Lower leg skin (tissue), 4 donors: ENCODE measurements at regions not wholly inside any gene's neighbourhood (a gene's known extent, or its start where the extent isn't known, plus 50 kb on each side); places are given as distances from the start of the nearest gene placed in this dataset.

Source experiments
- DNase-seq, 2 donors: peaks; one replicate each; pipeline ENCODE4 v3.0.0-alpha.2; 2019; ENCODE audit warnings: low spot score in 2 of 2
- H3K4me3 ChIP-seq: fragments of 200-600 bp; sonication (generic); 2 replicates; pipeline ENCODE4 v1.5.1; 2017; ENCODE audit warnings: mild to moderate bottlenecking, low read depth; ENCODE audit not compliant: poor library complexity, severe bottlenecking
- CTCF ChIP-seq, 3 donors: fragments of 450-650 bp; IDR thresholded peaks; one replicate each; pipeline ENCODE4 v1.5.1; 2016; ENCODE audit warnings: antibody characterized with exemption in 3 of 3, mild to moderate bottlenecking in 3 of 3, moderate library complexity in 2 of 3
- POLR2A ChIP-seq, 2 donors: fragments of 450-650 bp; IDR thresholded peaks; one replicate each; pipeline ENCODE4 v1.6.1; 2016 to 2017; ENCODE audit warnings: antibody characterized with exemption in 2 of 2, mild to moderate bottlenecking in 1 of 2, moderate library complexity in 1 of 2
- WGBS, 2 donors: methylation state at CpG; one replicate each; pipeline ENCODE4 v1.1.5; 2018; 5-methylcytosine and 5-hydroxymethylcytosine counted together
- intact Hi-C: fragments of 100-400 bp; cut with DNase I; formaldehyde crosslinking; loops from one replicate; pipeline ENCODE4 v1.15.0; 2023; ENCODE audit warnings: low total_unique reads

- intact Hi-C loops, result no loop called here
- no peak overlapping the region for H3K4me3 ChIP-seq
- WGBS, 2 donors, result 64 to 72% methylated on average over 11 to 13 of the region's 13 CpGs
- peak in 1 of 2 donors; percentile 88 for DNase-seq
- TF ChIP-seq CTCF (IDR thresholded peaks at IDR 0.05) (no peak), POLR2A (IDR thresholded peaks at IDR 0.05) (no peak)
Measured at GRCh38 chr2:64937687-64938491, 51.3 kb upstream of the SLC1A4 start.

DNA sequence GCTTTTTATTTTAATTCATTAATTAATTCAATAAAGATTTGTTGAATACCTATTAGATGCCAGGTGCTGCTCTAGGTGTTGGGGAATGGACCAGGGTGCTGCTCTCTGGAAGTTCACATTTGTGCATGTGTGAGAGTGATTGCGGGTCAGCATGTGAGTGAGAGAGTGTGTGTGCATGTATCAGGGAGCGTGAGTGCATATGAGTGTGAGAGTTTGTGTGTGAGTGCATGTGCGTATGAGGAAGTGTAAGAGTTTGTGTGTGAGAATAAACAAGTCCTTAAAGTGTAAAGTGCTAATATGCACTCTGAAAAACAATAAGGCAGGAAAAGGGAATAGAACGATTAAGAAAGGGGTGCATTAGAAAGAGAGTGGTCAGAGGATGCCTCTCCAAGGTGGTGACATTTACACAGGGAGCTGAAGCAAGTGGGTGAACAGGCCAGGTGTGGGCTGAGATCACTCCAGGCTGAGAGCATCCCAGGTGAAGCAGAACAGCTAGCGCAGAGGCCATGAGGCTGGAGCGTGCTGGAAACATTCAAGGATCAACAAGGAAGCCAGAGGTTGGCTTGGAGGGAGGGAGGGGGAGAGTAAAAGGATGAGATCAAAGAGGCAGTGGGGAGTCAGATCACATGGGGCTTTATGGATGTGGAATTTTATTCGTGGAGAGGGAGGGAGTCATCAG lies 50.5 kb upstream of the SLC1A4 start:
- intact Hi-C loops, result no loop called here
- no peak for DNase-seq
- no peak overlapping the region for H3K4me3 ChIP-seq
- TF ChIP-seq POLR2A (IDR thresholded peaks at IDR 0.05), result no peak
- TF ChIP-seq CTCF (IDR thresholded peaks at IDR 0.05), result no peak
- WGBS, 2 donors, result 79 to 83% methylated on average over 7 of the region's 7 CpGs

DNA sequence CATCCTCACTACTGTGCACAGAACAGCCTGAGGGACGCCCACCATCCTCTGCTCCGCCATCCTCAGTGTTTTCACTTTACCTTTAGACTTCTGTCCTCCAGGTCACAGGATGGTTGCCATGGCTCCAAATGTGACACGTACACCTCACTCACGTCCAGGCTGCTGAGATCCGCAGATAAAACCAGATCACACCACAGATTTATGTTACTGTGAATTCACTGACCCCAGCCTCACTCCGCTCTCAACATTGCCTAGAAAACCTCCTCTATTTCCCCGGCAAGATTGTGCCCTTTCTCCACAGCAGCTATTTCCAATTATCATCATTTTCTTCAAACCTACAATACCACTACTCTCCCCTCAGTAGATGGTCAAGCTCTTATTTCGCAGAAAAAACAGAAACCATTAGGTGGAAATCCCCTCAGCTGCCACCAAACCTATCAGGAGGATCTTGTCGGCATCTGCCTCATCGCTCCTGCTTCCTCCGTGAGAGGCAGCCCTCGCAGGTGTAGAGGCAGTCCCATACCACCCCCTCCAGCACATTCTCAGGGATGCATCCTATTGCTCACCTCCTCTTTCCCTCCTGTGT lies 49.8 kb upstream of the SLC1A4 start:
- H3K4me3 ChIP-seq, result no peak overlapping the region
- no peak for TF ChIP-seq CTCF (IDR thresholded peaks at IDR 0.05)
- no peak for DNase-seq
- intact Hi-C loops, result no loop called here
- 77 to 80% methylated on average over 12 of the region's 12 CpGs for WGBS, 2 donors
